ENCODE measurements at regions not wholly inside any gene's neighbourhood (a gene's known extent, or its start where the extent isn't known, plus 50 kb on each side); places are given as distances from the start of the nearest gene placed in this dataset.

GRCh38 chr16:79932572-79932971, 332.0 kb upstream of the MAF start:
- no peak for DNase-seq
- peaks cover 0 to 2% (median 0%) of the 10 kb centered on the region in 5 donors for H3K9me3 Mint-ChIP-seq
- H3K27ac Mint-ChIP-seq, result no peak overlapping the region
- POLR2A ChIA-PET, result no interaction called here
- H3K4me3 ChIP-seq (ENCODE audit: low read length), result no peak overlapping the region
- CTCF ChIA-PET, result no interaction called here
- no peaks in the 10 kb centered on the region for H3K27me3 ChIP-seq (ENCODE audit: insufficient read depth, low read length, poor library complexity, severe bottlenecking)
- no peaks in the 10 kb centered on the region for H3K4me1 Mint-ChIP-seq
- no peaks in the 10 kb centered on the region for H3K9me3 ChIP-seq (ENCODE audit: low read length)
- no peaks in the 10 kb centered on the region for H3K4me1 ChIP-seq (ENCODE audit: insufficient read depth, low read length)
- no peaks in the 10 kb centered on the region for H3K27me3 Mint-ChIP-seq
- no peaks in the 10 kb centered on the region for H3K36me3 ChIP-seq (ENCODE audit: insufficient read depth, low read length)
- no peaks in the 10 kb centered on the region for H3K36me3 Mint-ChIP-seq
- H3K27ac ChIP-seq (ENCODE audit: low read depth, low read length), result no peak overlapping the region
- H3K4me3 Mint-ChIP-seq, result no peak overlapping the region

- CTCF ChIA-PET, result no interaction called here
Measured at GRCh38 chr16:79931721-79932120, 331.2 kb upstream of the MAF start.

DNA sequence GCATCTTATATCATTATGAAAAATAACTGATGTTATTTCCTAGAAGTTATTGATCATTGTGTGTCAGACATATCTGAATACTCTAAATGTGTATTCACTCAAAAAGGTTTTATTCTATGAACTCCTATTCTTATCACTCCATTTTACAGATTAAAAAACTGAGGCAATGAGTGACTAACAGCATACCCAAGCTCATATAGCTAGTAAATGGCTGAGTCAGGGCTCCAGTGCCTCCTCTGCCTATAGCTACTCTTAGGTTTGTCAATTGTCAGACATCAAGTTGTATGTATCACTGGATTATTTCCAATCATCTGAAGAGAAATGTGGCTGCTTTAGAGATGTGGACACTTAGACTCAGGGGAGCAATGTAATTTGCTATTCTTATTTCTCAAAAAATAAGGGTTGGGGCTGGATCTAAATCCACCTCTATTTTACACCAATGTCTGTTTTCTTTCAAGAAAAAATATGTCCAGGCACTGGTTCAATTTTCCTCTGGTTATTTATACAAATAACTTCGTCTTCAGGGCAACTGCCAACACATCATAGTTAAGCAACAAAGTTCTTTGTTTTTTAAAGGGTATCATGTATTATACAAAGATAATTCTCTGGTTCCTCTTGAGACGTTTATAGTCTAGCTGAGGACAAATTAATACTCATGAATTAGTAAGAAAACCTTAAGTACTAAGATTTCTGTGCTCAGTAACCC, 328.9 kb upstream of the MAF start:
- CTCF ChIA-PET, result no interaction called here

More at GRCh38 chr16:79931721-79932120, 331.2 kb upstream of the MAF start:
- Histone ChIP-seq H3K4me1 (ENCODE audit: insufficient read depth, low read length) (no peaks in the 10 kb centered on the region), H3K36me3 (ENCODE audit: insufficient read depth, low read length) (no peaks in the 10 kb centered on the region), H3K9me3 (ENCODE audit: low read length) (no peaks in the 10 kb centered on the region), H3K4me3 (ENCODE audit: low read length) (no peak overlapping the region), H3K27ac (ENCODE audit: low read depth, low read length) (no peak overlapping the region), H3K27me3 (ENCODE audit: insufficient read depth, low read length, poor library complexity, severe bottlenecking) (no peaks in the 10 kb centered on the region)
- H3K27me3 Mint-ChIP-seq, result no peaks in the 10 kb centered on the region
- no peak for DNase-seq
- POLR2A ChIA-PET, result no interaction called here
- no peaks in the 10 kb centered on the region for H3K4me1 Mint-ChIP-seq
- H3K36me3 Mint-ChIP-seq, result no peaks in the 10 kb centered on the region
- H3K4me3 Mint-ChIP-seq, result no peak overlapping the region
- peaks cover 0 to 2% (median 0%) of the 10 kb centered on the region in 5 donors for H3K9me3 Mint-ChIP-seq
- no peak overlapping the region for H3K27ac Mint-ChIP-seq

GRCh38 chr16:79928142-79928873, 327.8 kb upstream of the MAF start:
- H3K4me3 ChIP-seq (ENCODE audit: low read length), result no peak overlapping the region
- H3K4me1 ChIP-seq (ENCODE audit: insufficient read depth, low read length), result no peaks in the 10 kb centered on the region
- no peaks in the 10 kb centered on the region for H3K9me3 ChIP-seq (ENCODE audit: low read length)
- peaks cover 0 to 3% of the 10 kb centered on the region in 2 donors for H3K27me3 Mint-ChIP-seq
- no peak overlapping the region for H3K27ac Mint-ChIP-seq
- no peak overlapping the region for H3K27ac ChIP-seq (ENCODE audit: low read depth, low read length)
- H3K36me3 ChIP-seq (ENCODE audit: insufficient read depth, low read length), result no peaks in the 10 kb centered on the region
- no peak for DNase-seq
- POLR2A ChIA-PET, result no interaction called here
- H3K4me3 Mint-ChIP-seq, result no peak overlapping the region
- H3K27me3 ChIP-seq (ENCODE audit: insufficient read depth, low read length, poor library complexity, severe bottlenecking), result no peaks in the 10 kb centered on the region
- CTCF ChIA-PET, result no interaction called here
- peaks cover 0 to 2% (median 0%) of the 10 kb centered on the region in 5 donors for H3K9me3 Mint-ChIP-seq
- H3K36me3 Mint-ChIP-seq, result no peaks in the 10 kb centered on the region
- H3K4me1 Mint-ChIP-seq, result no peaks in the 10 kb centered on the region

More for the DNA sequence above, 328.9 kb upstream of the MAF start:
- no peak for DNase-seq
- no peaks in the 10 kb centered on the region for H3K27me3 ChIP-seq (ENCODE audit: insufficient read depth, low read length, poor library complexity, severe bottlenecking)
- H3K4me3 ChIP-seq (ENCODE audit: low read length), result no peak overlapping the region
- Mint-ChIP-seq H3K27me3 (peaks cover 0 to 3% of the 10 kb centered on the region in 2 donors), H3K27ac (no peak overlapping the region), H3K36me3 (no peaks in the 10 kb centered on the region), H3K4me3 (no peak overlapping the region), H3K4me1 (no peaks in the 10 kb centered on the region), H3K9me3 (peaks cover 0 to 2% (median 0%) of the 10 kb centered on the region in 5 donors)
- H3K4me1 ChIP-seq (ENCODE audit: insufficient read depth, low read length), result no peaks in the 10 kb centered on the region
- H3K36me3 ChIP-seq (ENCODE audit: insufficient read depth, low read length), result no peaks in the 10 kb centered on the region
- H3K27ac ChIP-seq (ENCODE audit: low read depth, low read length), result no peak overlapping the region
- H3K9me3 ChIP-seq (ENCODE audit: low read length), result no peaks in the 10 kb centered on the region
- POLR2A ChIA-PET, result no interaction called here

GRCh38 chr16:79926451-79927205, 326.1 kb upstream of the MAF start:
- Histone ChIP-seq H3K27ac (ENCODE audit: low read depth, low read length) (no peak overlapping the region), H3K4me1 (ENCODE audit: insufficient read depth, low read length) (no peaks in the 10 kb centered on the region), H3K27me3 (ENCODE audit: insufficient read depth, low read length, poor library complexity, severe bottlenecking) (no peaks in the 10 kb centered on the region), H3K9me3 (ENCODE audit: low read length) (no peaks in the 10 kb centered on the region), H3K4me3 (ENCODE audit: low read length) (no peak overlapping the region), H3K36me3 (ENCODE audit: insufficient read depth, low read length) (no peaks in the 10 kb centered on the region)
- peaks cover 0 to 3% of the 10 kb centered on the region in 2 donors for H3K27me3 Mint-ChIP-seq
- no peak overlapping the region for H3K27ac Mint-ChIP-seq
- DNase-seq, result no peak
- H3K36me3 Mint-ChIP-seq, result no peaks in the 10 kb centered on the region
- ChIA-PET POLR2A (no interaction called here), CTCF (no interaction called here)
- no peaks in the 10 kb centered on the region for H3K4me1 Mint-ChIP-seq
- H3K4me3 Mint-ChIP-seq, result no peak overlapping the region
- peaks cover 0 to 2% (median 0%) of the 10 kb centered on the region in 5 donors for H3K9me3 Mint-ChIP-seq

DNA sequence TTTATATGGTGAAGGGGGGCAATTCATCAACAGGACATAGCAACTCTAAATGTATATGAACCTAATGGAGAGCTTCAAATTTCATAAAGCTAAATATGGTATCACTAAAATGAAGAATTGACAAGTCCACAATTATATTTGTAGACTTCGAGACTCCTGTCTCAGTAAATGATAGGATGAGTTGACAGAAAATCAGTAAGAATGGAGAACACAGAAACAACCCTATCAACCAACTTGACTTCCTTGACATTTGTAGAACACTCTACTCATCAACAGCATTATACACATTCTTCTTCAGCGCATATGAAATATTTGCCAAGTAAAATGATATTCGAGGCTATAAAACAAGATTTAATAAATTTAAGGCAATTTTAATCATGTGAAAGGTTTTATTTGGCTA, 322.9 kb upstream of the MAF start:
- Mint-ChIP-seq H3K9me3 (peaks cover 0 to 2% (median 0%) of the 10 kb centered on the region in 5 donors), H3K36me3 (no peaks in the 10 kb centered on the region), H3K4me1 (no peaks in the 10 kb centered on the region), H3K4me3 (no peak overlapping the region), H3K27me3 (peaks cover 0 to 17% of the 10 kb centered on the region in 2 donors), H3K27ac (no peak overlapping the region)
- H3K4me1 ChIP-seq (ENCODE audit: insufficient read depth, low read length), result no peaks in the 10 kb centered on the region
- no peak overlapping the region for H3K4me3 ChIP-seq (ENCODE audit: low read length)
- no peak overlapping the region for H3K27ac ChIP-seq (ENCODE audit: low read depth, low read length)
- no peaks in the 10 kb centered on the region for H3K36me3 ChIP-seq (ENCODE audit: insufficient read depth, low read length)
- H3K9me3 ChIP-seq (ENCODE audit: low read length), result no peaks in the 10 kb centered on the region
- no peak for DNase-seq
- CTCF ChIA-PET, result no interaction called here
- no peaks in the 10 kb centered on the region for H3K27me3 ChIP-seq (ENCODE audit: insufficient read depth, low read length, poor library complexity, severe bottlenecking)
- POLR2A ChIA-PET, result no interaction called here

DNA sequence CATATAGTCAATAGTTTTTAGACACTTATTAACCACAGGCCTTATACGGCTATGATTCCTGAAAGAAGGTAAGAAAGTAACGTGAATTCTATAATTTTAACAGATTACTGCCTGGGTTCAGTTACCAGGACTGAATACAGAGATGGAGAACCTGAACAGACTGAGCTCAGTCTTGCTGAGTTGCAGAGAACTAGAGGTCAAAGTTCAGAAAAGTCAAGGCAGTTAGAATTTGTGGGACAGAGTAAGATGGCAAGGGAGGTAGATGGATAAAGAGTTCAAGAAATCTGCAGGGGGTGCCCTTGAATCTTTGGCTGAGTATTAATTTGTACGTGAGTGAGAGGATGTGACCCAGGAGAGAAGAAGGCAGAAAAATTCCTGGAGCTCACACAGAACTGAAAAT, 320.1 kb upstream of the MAF start:
- H3K4me1 Mint-ChIP-seq, result no peaks in the 10 kb centered on the region
- no peak overlapping the region for H3K4me3 ChIP-seq (ENCODE audit: low read length)
- peaks cover 0 to 2% (median 0%) of the 10 kb centered on the region in 5 donors for H3K9me3 Mint-ChIP-seq
- H3K9me3 ChIP-seq (ENCODE audit: low read length), result no peaks in the 10 kb centered on the region
- no peak for DNase-seq
- H3K27ac Mint-ChIP-seq, result no peak overlapping the region
- H3K27ac ChIP-seq (ENCODE audit: low read depth, low read length), result no peak overlapping the region
- peaks cover 0 to 25% of the 10 kb centered on the region in 2 donors for H3K27me3 Mint-ChIP-seq
- H3K27me3 ChIP-seq (ENCODE audit: insufficient read depth, low read length, poor library complexity, severe bottlenecking), result no peaks in the 10 kb centered on the region
- no peaks in the 10 kb centered on the region for H3K36me3 Mint-ChIP-seq
- ChIA-PET POLR2A (no interaction called here), CTCF (no interaction called here)
- no peaks in the 10 kb centered on the region for H3K36me3 ChIP-seq (ENCODE audit: insufficient read depth, low read length)
- no peaks in the 10 kb centered on the region for H3K4me1 ChIP-seq (ENCODE audit: insufficient read depth, low read length)
- H3K4me3 Mint-ChIP-seq, result no peak overlapping the region

GRCh38 chr16:79918916-79919315, 318.4 kb upstream of the MAF start:
- H3K9me3 ChIP-seq (ENCODE audit: low read length), result no peaks in the 10 kb centered on the region
- no peak overlapping the region for H3K27ac ChIP-seq (ENCODE audit: low read depth, low read length)
- Mint-ChIP-seq H3K36me3 (no peaks in the 10 kb centered on the region), H3K9me3 (peaks cover 0 to 2% (median 0%) of the 10 kb centered on the region in 5 donors), H3K27me3 (peaks cover 2 to 28% of the 10 kb centered on the region in 2 donors), H3K27ac (peak overlapping the region in 1 of 8 donors; percentile 90), H3K4me1 (no peaks in the 10 kb centered on the region), H3K4me3 (no peak overlapping the region)
- no peaks in the 10 kb centered on the region for H3K27me3 ChIP-seq (ENCODE audit: insufficient read depth, low read length, poor library complexity, severe bottlenecking)
- no peak overlapping the region for H3K4me3 ChIP-seq (ENCODE audit: low read length)
- no peaks in the 10 kb centered on the region for H3K36me3 ChIP-seq (ENCODE audit: insufficient read depth, low read length)
- DNase-seq, result no peak
- CTCF ChIA-PET, result no interaction called here
- H3K4me1 ChIP-seq (ENCODE audit: insufficient read depth, low read length), result no peaks in the 10 kb centered on the region
- POLR2A ChIA-PET, result no interaction called here

All from CD8-positive, alpha-beta memory T cell (primary cell).